A673 (cell line): ENCODE measurements at regions not wholly inside any gene's neighbourhood (a gene's known extent, or its start where the extent isn't known, plus 50 kb on each side); places are given as distances from the start of the nearest gene placed in this dataset.

Source experiments
- EZH2 ChIP-seq: fragments of 200-600 bp; sonication (generic); IDR thresholded peaks from 2 replicates; pipeline ENCODE4 v1.6.1; 2017; ENCODE audit warnings: borderline replicate concordance, low read depth, mild to moderate bottlenecking, mixed read lengths, antibody characterized with exemption, low read length; ENCODE audit not compliant: poor library complexity, severe bottlenecking
- TF ChIP-seq, protein P1 (sequence below): fragments of 300-800, 200-600 bp; sonication (generic); conservative IDR thresholded peaks from 2 replicates; pipeline ENCODE4 v1.5.1; 2017; ENCODE audit warnings: low read depth, mild to moderate bottlenecking, antibody characterized with exemption, low read length, moderate library complexity, mixed read lengths

DNA sequence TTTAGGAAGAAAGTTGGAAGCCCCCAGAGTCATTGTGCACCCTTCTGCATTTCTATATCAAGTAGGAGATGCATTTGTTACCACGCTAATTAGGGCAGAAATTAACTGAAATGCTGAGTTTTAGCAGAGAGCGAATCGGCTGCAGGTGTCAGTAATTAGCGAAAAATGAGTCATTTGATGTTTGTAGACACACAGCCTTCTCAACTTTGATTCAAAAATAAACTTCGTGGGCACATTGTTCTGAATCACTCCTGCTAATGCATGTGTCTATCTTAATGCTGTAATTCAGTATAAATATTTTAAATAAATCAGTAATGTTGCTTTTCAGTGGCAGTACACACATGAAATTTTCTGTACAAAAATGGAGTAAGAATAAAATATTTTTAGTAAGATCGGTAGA is 109.5 kb upstream of the CARD11 start:
- TF ChIP-seq, protein P1, sequence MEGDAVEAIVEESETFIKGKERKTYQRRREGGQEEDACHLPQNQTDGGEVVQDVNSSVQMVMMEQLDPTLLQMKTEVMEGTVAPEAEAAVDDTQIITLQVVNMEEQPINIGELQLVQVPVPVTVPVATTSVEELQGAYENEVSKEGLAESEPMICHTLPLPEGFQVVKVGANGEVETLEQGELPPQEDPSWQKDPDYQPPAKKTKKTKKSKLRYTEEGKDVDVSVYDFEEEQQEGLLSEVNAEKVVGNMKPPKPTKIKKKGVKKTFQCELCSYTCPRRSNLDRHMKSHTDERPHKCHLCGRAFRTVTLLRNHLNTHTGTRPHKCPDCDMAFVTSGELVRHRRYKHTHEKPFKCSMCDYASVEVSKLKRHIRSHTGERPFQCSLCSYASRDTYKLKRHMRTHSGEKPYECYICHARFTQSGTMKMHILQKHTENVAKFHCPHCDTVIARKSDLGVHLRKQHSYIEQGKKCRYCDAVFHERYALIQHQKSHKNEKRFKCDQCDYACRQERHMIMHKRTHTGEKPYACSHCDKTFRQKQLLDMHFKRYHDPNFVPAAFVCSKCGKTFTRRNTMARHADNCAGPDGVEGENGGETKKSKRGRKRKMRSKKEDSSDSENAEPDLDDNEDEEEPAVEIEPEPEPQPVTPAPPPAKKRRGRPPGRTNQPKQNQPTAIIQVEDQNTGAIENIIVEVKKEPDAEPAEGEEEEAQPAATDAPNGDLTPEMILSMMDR = no peak
- TF ChIP-seq EZH2 = no peak
